DMS 273 (cell line): ENCODE measurements at regions not wholly inside any gene's neighbourhood (a gene's known extent, or its start where the extent isn't known, plus 50 kb on each side); places are given as distances from the start of the nearest gene placed in this dataset.
"Not testable (repeated sequence)": the region's sequence is repeated elsewhere in the genome, so short reads cannot be mapped to it uniquely, and the experiment has no call there.

Experiments used
- DNase-seq: peaks from one replicate; lab custom pipeline; 2025; ENCODE audit not compliant: unreplicated experiment; lab: John Stamatoyannopoulos, UW

- peak; percentile 82 for DNase-seq
Observed at GRCh38 chr4:101730291-101731117, 60.0 kb upstream of the BANK1 start.

- DNase-seq, result no peak
Observed at GRCh38 chr4:101727238-101727637, 63.3 kb upstream of the BANK1 start.

GRCh38 chr4:101724093-101724492 is 66.4 kb upstream of the BANK1 start:
- no peak for DNase-seq

- DNase-seq, result no peak
Observed at GRCh38 chr4:101718810-101719209, 71.7 kb upstream of the BANK1 start.

- DNase-seq, result peak; percentile 83
Observed at GRCh38 chr4:101711590-101712260, 78.8 kb upstream of the BANK1 start.

- peak; percentile 24 for DNase-seq
Observed at GRCh38 chr4:101710806-101711205, 79.7 kb upstream of the BANK1 start.

GRCh38 chr4:101708293-101709039 is 82.1 kb upstream of the BANK1 start:
- peak; percentile 9 for DNase-seq

GRCh38 chr4:101707596-101707995 is 82.9 kb upstream of the BANK1 start:
- DNase-seq, result peak; percentile 8

- DNase-seq, result no peak
Observed at GRCh38 chr4:101706535-101707057, 83.9 kb upstream of the BANK1 start.

- no peak for DNase-seq
Observed at GRCh38 chr4:101701551-101701950, 89.0 kb upstream of the BANK1 start.

GRCh38 chr4:101699441-101700124 is 90.9 kb upstream of the BANK1 start:
- DNase-seq, result no peak

GRCh38 chr4:101697266-101697665 is 93.3 kb upstream of the BANK1 start:
- DNase-seq, result peak; percentile 2

GRCh38 chr4:101696276-101697010 is 94.1 kb upstream of the BANK1 start:
- DNase-seq, result no peak

- DNase-seq, result no peak
Observed at GRCh38 chr4:101695176-101695575, 95.4 kb upstream of the BANK1 start.

GRCh38 chr4:101694403-101694802 is 96.1 kb upstream of the BANK1 start:
- not testable (repeated sequence) for DNase-seq

GRCh38 chr4:101693842-101694398 is 96.6 kb upstream of the BANK1 start:
- DNase-seq, result peak; percentile 59

- no peak for DNase-seq
Observed at GRCh38 chr4:101689220-101689619, 101.3 kb upstream of the BANK1 start.

GRCh38 chr4:101685126-101685525 is 105.4 kb upstream of the BANK1 start:
- DNase-seq, result no peak

- peak; percentile 51 for DNase-seq
Observed at GRCh38 chr4:101682946-101683345, 107.6 kb upstream of the BANK1 start.

GRCh38 chr4:101678180-101678579 is 112.3 kb upstream of the BANK1 start:
- peak; percentile 42 for DNase-seq
